CD4-positive, CD25-positive, alpha-beta regulatory T cell (primary cell): ENCODE measurements at regions not wholly inside any gene's neighbourhood (a gene's known extent, or its start where the extent isn't known, plus 50 kb on each side); places are given as distances from the start of the nearest gene placed in this dataset.

ENCODE experiments used
- ATAC-seq, 2 donors: fragments of 150-1000 bp; cut with Tn5 transposase; one replicate each; pipeline ENCODE4 v1.10.0; 2021; ENCODE audit warnings: low read depth in 2 of 2, moderate number of reproducible peaks in 2 of 2, moderate library complexity in 1 of 2
- DNase-seq, 3 donors: peaks; one replicate each; pipeline versions ENCODE4 v3.0.0 to v3.0.0-alpha.2; 2012 to 2022; ENCODE audit warnings: mixed read lengths in 1 of 3
- H3K27ac ChIP-seq: one replicate; pipeline ENCODE4 v1.7.0; 2013; ENCODE audit warnings: mild to moderate bottlenecking, low read length; ENCODE audit not compliant: insufficient read depth, poor library complexity, severe bottlenecking
- H3K27me3 ChIP-seq: one replicate; pipeline ENCODE4 v1.7.0; 2013; ENCODE audit warnings: low read length; ENCODE audit not compliant: control insufficient read depth, insufficient read depth
- H3K36me3 ChIP-seq: one replicate; pipeline ENCODE4 v1.7.0; 2013; ENCODE audit warnings: mild to moderate bottlenecking, low read length, moderate library complexity; ENCODE audit not compliant: control insufficient read depth, insufficient read depth
- H3K4me1 ChIP-seq: 2 replicates; pipeline ENCODE4 v1.7.0; 2013; ENCODE audit warnings: mild to moderate bottlenecking, low read length; ENCODE audit not compliant: insufficient read depth, control insufficient read depth, poor library complexity, severe bottlenecking
- H3K4me3 ChIP-seq: one replicate; pipeline ENCODE4 v1.7.0; 2013; ENCODE audit warnings: low read depth, mild to moderate bottlenecking, low read length, moderate library complexity
- H3K9me3 ChIP-seq, 2 experiments: 1 replicate in 1 of 2; 2 replicates in 1 of 2; pipeline ENCODE4 v1.7.0; 2013; ENCODE audit warnings: low read length in 2 of 2, mild to moderate bottlenecking in 1 of 2, moderate library complexity in 1 of 2; ENCODE audit not compliant: control insufficient read depth in 2 of 2
- H3K27ac Mint-ChIP-seq, 3 donors: one replicate each; pipeline ENCODE4 v1.8.0; 2020 to 2022; ENCODE audit warnings: mild to moderate bottlenecking in 3 of 3, mixed read lengths in 3 of 3, moderate library complexity in 2 of 3
- H3K27me3 Mint-ChIP-seq: one replicate; pipeline ENCODE4 v1.8.0; 2022; ENCODE audit warnings: mild to moderate bottlenecking, mixed read lengths
- H3K36me3 Mint-ChIP-seq: one replicate; pipeline ENCODE4 v1.8.0; 2020; ENCODE audit warnings: mixed read lengths
- H3K4me1 Mint-ChIP-seq, 4 donors: one replicate each; pipeline ENCODE4 v1.8.0; 2020 to 2022; ENCODE audit warnings: mixed read lengths in 4 of 4, mild to moderate bottlenecking in 1 of 4
- H3K4me3 Mint-ChIP-seq, 4 donors: one replicate each; pipeline ENCODE4 v1.8.0; 2020 to 2022; ENCODE audit warnings: mild to moderate bottlenecking in 4 of 4, mixed read lengths in 4 of 4, moderate library complexity in 3 of 4
- H3K9me3 Mint-ChIP-seq, 7 donors: one replicate each; pipeline ENCODE4 v1.8.0; 2020 to 2022; ENCODE audit warnings: mixed read lengths in 7 of 7, mild to moderate bottlenecking in 3 of 7, moderate library complexity in 2 of 7

DNA sequence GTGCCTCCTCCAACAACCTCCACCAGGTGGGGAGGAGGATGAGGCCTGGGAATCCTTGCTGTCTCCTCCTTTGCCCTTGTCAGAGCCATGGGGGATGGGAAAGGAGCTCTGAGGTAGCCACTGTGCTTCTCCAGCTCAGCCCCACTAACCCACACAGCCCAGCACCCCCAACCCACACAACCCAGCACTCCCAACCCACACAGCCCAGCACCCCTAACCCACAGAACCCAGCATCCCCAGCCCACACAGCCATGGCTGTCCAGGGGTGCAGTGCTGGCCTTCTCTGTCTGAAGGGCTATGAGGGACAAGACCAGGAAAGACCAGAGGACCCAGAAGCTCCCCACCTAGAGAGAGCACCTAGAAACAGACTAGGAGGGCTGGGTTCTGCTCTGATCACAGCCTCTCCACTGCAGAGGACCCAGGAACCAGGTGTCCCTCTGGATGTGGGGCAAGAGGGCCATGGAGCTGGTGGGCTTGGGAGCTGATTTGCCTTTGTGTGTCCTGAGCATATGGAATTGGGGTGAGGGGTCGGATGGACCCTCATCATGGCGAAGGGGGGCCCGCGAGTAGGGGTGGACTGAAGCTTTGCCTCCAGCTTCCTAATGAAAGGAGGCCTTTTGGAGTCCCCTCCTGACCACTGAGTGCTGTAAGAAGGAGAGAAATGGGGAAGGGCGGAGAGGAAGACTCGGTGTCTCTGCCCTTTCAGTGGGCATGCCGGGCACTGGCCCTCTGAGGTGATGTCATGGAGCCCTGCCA is 117.6 kb upstream of the THY1 start:
- H3K4me3 Mint-ChIP-seq: no peak overlapping the region
- no peaks in the 10 kb centered on the region for H3K36me3 Mint-ChIP-seq
- H3K9me3 Mint-ChIP-seq: peaks cover 0 to 2% (median 0%) of the 10 kb centered on the region in 7 donors
- Histone ChIP-seq H3K27me3 (no peaks in the 10 kb centered on the region), H3K9me3 (no peaks in the 10 kb centered on the region), H3K36me3 (no peaks in the 10 kb centered on the region), H3K4me3 (no peak overlapping the region), H3K27ac (no peak overlapping the region), H3K4me1 (no peaks in the 10 kb centered on the region)
- no peak overlapping the region for H3K27ac Mint-ChIP-seq
- H3K27me3 Mint-ChIP-seq: peaks cover 18% of the 10 kb centered on the region
- ATAC-seq (no peak), DNase-seq (no peak)
- H3K4me1 Mint-ChIP-seq: peaks cover 0 to 2% (median 0%) of the 10 kb centered on the region in 4 donors

DNA sequence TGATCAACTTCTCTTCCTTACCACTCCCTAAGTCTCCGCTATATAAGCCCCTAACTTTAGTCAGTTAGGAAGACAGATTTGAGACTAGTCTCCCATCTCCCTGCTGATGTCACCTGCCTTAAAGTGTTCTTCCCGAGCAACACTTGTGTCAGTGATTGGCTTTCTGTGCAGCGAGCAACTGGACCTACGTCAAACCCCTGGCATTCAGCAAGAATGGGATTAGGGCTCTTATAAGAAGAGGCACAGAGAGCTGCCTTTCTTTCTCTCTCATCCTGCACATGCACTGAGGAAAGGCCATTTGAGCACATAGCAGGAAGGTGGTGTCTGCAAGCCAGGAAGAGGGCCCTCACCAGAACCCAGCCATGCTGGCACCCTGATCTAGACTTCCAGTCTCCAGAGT is 116.6 kb upstream of the THY1 start:
- no peaks in the 10 kb centered on the region for H3K9me3 ChIP-seq
- Mint-ChIP-seq H3K9me3 (peaks cover 0 to 2% (median 0%) of the 10 kb centered on the region in 7 donors), H3K4me1 (peaks cover 0 to 2% (median 0%) of the 10 kb centered on the region in 4 donors), H3K36me3 (no peaks in the 10 kb centered on the region), H3K27me3 (peaks cover 18% of the 10 kb centered on the region), H3K27ac (peak overlapping the region in 1 of 3 donors; percentile 83), H3K4me3 (no peak overlapping the region)
- DNase-seq (no peak), ATAC-seq (no peak)
- H3K4me1 ChIP-seq: no peaks in the 10 kb centered on the region
- H3K27me3 ChIP-seq: no peaks in the 10 kb centered on the region
- no peak overlapping the region for H3K4me3 ChIP-seq
- H3K27ac ChIP-seq: no peak overlapping the region
- H3K36me3 ChIP-seq: no peaks in the 10 kb centered on the region

DNA sequence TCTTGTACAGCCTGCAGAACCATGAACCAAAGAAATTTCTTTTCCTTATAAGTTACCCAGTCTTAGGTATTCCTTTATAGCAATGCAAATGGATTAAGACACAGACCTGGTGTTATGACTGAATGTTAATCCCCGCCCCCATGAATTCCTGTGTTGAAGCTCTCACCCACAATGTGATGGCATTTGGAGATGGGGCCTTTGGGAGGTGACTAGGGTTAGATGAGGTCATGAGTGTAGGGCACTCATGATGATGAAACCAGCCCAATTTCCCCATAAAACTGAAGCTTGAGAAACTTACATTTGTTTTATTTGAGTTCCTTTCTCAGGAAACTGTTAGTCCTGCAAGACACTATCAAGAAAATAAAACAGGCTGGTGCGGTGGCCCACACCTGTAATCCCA is 115.8 kb upstream of the THY1 start:
- H3K27ac ChIP-seq: no peak overlapping the region
- DNase-seq: no peak
- Mint-ChIP-seq H3K4me1 (peaks cover 0 to 2% (median 0%) of the 10 kb centered on the region in 4 donors), H3K36me3 (no peaks in the 10 kb centered on the region), H3K4me3 (no peak overlapping the region), H3K27me3 (peaks cover 13% of the 10 kb centered on the region), H3K27ac (no peak overlapping the region), H3K9me3 (peaks cover 0 to 2% (median 0%) of the 10 kb centered on the region in 7 donors)
- H3K36me3 ChIP-seq: no peaks in the 10 kb centered on the region
- H3K27me3 ChIP-seq: no peaks in the 10 kb centered on the region
- no peaks in the 10 kb centered on the region for H3K9me3 ChIP-seq
- ATAC-seq: no peak
- H3K4me1 ChIP-seq: no peaks in the 10 kb centered on the region
- no peak overlapping the region for H3K4me3 ChIP-seq

DNA sequence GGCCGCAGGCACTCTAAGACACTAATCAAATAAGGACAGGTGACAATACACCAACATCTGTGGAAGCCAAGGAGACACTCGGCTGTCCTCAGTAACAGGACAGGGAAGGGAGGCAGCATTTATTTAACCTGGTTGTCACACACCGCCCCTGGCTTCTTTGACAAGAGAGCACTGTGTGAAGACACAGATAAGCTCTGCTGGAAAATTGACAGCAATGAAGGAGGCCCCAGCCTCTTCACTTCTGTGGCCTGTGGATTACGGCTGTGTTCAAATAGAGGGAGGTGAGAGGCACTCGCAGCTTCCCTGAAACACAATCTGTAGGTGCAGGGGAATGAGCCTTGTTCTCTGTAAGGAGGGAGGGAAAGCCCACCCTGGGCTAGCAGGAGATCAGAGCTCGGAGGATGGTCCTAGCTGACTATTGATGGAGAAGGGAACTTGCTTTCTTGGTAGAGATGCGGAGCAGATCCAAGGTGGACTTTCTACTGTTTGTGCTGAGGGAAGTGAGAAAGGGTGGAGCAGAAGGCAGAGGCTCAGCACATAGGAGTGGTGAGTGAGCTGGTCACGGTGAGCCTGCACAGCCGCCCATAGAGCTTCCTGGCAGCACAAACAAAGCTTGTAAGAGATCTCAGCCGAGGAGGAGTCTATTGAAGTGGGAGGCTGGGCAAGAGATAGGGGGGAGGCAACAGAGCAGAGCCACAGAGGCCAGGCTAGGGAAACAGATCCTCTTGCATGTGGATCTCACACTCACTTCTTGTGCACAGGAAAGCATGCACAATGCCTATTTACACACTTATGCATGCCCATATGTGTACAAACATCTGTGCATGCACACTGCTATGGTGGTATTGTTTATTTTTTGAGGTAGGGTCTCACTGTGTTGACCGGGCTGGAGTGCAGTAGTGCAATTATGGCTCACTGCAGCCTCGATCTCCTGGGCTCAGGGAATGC is 114.6 kb upstream of the THY1 start:
- ATAC-seq (no peak), DNase-seq (no peak)
- Histone ChIP-seq H3K4me3 (no peak overlapping the region), H3K27me3 (no peaks in the 10 kb centered on the region), H3K27ac (no peak overlapping the region), H3K36me3 (no peaks in the 10 kb centered on the region), H3K4me1 (no peaks in the 10 kb centered on the region), H3K9me3 (no peaks in the 10 kb centered on the region)
- H3K27ac Mint-ChIP-seq: no peak overlapping the region
- H3K27me3 Mint-ChIP-seq: peaks cover 16% of the 10 kb centered on the region
- H3K9me3 Mint-ChIP-seq: peaks cover 0 to 2% (median 0%) of the 10 kb centered on the region in 7 donors
- H3K36me3 Mint-ChIP-seq: no peaks in the 10 kb centered on the region
- H3K4me3 Mint-ChIP-seq: no peak overlapping the region
- H3K4me1 Mint-ChIP-seq: peaks cover 0 to 2% (median 0%) of the 10 kb centered on the region in 4 donors

DNA sequence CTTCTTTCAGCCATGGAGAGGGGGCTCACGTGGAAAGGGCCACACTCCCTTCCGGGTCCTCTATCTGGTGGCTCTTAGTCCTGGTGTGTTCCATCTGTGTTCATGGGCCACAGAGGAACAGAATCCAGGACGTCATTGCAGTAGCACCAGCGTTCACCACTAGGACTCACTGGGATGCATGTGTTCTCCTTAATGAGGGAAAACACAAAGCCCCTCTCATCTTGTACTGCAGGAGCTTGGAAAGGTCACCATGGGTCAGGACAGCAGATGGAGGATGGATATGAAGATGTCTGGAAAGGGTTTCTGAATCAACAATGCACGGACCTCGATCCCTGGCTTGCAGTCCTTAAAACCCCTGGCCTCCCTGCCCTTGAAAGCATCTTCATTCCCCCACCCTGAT is 113.8 kb upstream of the THY1 start:
- Mint-ChIP-seq H3K9me3 (peaks cover 0 to 2% (median 0%) of the 10 kb centered on the region in 7 donors), H3K27ac (no peak overlapping the region), H3K27me3 (peaks cover 16% of the 10 kb centered on the region), H3K4me1 (peaks cover 0 to 2% (median 0%) of the 10 kb centered on the region in 4 donors), H3K4me3 (no peak overlapping the region), H3K36me3 (no peaks in the 10 kb centered on the region)
- Histone ChIP-seq H3K4me3 (no peak overlapping the region), H3K4me1 (no peaks in the 10 kb centered on the region), H3K27me3 (no peaks in the 10 kb centered on the region), H3K27ac (no peak overlapping the region), H3K9me3 (no peaks in the 10 kb centered on the region), H3K36me3 (no peaks in the 10 kb centered on the region)
- no peak for DNase-seq
- no peak for ATAC-seq

DNA sequence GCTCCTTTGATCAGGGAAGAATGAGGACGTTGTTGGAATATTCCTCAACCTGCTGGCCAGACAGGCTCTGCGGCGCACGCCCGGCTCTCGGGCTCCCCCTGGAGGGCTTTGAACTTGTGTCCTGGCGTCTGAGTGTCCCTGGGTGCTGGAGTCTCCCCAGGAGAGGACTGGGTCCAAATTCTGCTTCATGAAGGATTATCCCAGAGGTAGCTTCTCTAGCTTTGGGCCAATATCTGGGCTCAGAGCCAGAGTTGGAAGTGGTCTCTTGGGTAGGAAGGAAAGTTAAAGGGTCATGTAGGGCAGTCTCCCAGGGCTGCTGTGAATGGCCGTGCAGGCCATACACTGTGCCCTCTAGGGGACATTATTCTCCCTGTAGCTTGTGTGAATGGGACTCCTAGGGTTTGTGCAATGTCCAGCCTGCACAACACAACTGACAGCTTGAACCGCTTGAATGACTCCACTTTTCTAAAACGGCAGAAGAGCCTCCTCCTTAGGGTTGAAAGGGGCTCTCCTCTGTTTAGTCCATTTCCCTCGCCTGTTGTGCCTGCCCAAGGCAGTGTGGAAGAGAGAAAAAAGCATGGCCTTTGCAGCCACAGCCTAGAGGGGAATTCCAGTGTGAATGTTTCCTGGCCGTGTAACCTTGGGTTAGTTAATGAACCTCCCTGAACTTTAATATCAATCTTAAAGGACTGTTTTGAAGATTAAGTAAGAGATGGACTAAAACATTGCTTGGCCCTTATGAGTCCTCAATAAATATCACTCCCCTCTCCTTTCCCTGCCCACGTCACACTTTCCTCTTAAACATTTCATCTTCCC is 111.2 kb upstream of the THY1 start:
- H3K9me3 ChIP-seq: no peaks in the 10 kb centered on the region
- Mint-ChIP-seq H3K27me3 (peaks cover 16% of the 10 kb centered on the region), H3K4me3 (no peak overlapping the region), H3K4me1 (peaks cover 0 to 2% (median 0%) of the 10 kb centered on the region in 4 donors), H3K27ac (no peak overlapping the region), H3K9me3 (no peaks in the 10 kb centered on the region), H3K36me3 (no peaks in the 10 kb centered on the region)
- no peaks in the 10 kb centered on the region for H3K27me3 ChIP-seq
- H3K36me3 ChIP-seq: no peaks in the 10 kb centered on the region
- no peak overlapping the region for H3K4me3 ChIP-seq
- no peaks in the 10 kb centered on the region for H3K4me1 ChIP-seq
- DNase-seq: peak; percentile 13 to 28 (median 13)
- peak; percentile 22 to 47 for ATAC-seq
- H3K27ac ChIP-seq: no peak overlapping the region

DNA sequence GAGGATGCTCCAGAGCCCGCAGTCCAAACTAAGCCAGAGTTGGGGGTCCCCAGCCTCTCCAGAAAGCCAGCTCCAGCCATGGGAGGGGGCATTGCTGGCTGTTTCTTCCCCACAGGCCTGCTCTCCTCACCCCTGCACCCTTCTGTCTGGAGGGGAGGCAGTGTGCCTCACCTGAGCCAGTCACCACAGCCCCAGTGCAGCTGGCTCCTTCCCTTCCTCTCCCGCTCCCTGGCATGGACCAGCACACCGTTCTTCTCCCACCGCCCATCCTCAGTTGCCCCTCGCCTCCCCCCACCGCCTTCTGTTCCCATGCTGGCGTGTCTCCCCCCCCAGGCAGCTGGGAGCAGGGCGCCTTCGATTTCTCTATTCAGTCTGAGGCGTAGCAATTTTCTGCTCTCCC is 110.5 kb upstream of the THY1 start:
- H3K27me3 Mint-ChIP-seq: peaks cover 20% of the 10 kb centered on the region
- no peaks in the 10 kb centered on the region for H3K36me3 ChIP-seq
- no peak overlapping the region for H3K4me3 Mint-ChIP-seq
- no peaks in the 10 kb centered on the region for H3K4me1 ChIP-seq
- H3K27ac ChIP-seq: no peak overlapping the region
- H3K27me3 ChIP-seq: no peaks in the 10 kb centered on the region
- DNase-seq (no peak), ATAC-seq (no peak)
- no peaks in the 10 kb centered on the region for H3K4me1 Mint-ChIP-seq
- H3K4me3 ChIP-seq: no peak overlapping the region
- H3K36me3 Mint-ChIP-seq: no peaks in the 10 kb centered on the region
- H3K9me3 Mint-ChIP-seq: no peaks in the 10 kb centered on the region
- no peak overlapping the region for H3K27ac Mint-ChIP-seq
- no peaks in the 10 kb centered on the region for H3K9me3 ChIP-seq
